RWPE1 (cell line): ENCODE measurements at regions not wholly inside any gene's neighbourhood (a gene's known extent, or its start where the extent isn't known, plus 50 kb on each side); places are given as distances from the start of the nearest gene placed in this dataset.
"Not testable (repeated sequence)": the region's sequence is repeated elsewhere in the genome, so short reads cannot be mapped to it uniquely, and the experiment has no call there.

Experiments used
- CTCF ChIA-PET: fragments of 350-600 bp; sonication (Branson Sonifier 250); formaldehyde crosslinking; extraction: SDS; loops from one replicate; lab custom pipeline; 2021; lab: Yijun Ruan, JAX
- POLR2A ChIA-PET: fragments of 400-600 bp; formaldehyde crosslinking; extraction: SDS; loops from one replicate; lab custom pipeline; 2020; ENCODE audit warnings: antibody characterized with exemption; ENCODE audit not compliant: low non-redundant PET; lab: Yijun Ruan, JAX
- DNase-seq: peaks from one replicate; pipeline ENCODE4 v3.0.0; 2012; ENCODE audit warnings: low spot score
- H3K27ac ChIP-seq: fragments of 450-650 bp; 2 replicates; pipeline ENCODE4 v1.5.1; 2017
- CTCF ChIP-seq: fragments of 450-650 bp; conservative IDR thresholded peaks from 2 replicates; pipeline ENCODE4 v1.5.1; 2017; ENCODE audit warnings: low read depth, mild to moderate bottlenecking

GRCh38 chr1:104231676-104232075 lies 482.0 kb downstream of the AMY1C start:
- H3K27ac ChIP-seq, result no peak overlapping the region
- POLR2A ChIA-PET, result no interaction called here
- no peak for TF ChIP-seq CTCF
- CTCF ChIA-PET, result no interaction called here
- DNase-seq, result no peak

GRCh38 chr1:104235141-104235540 lies 485.4 kb downstream of the AMY1C start:
- no peak overlapping the region for H3K27ac ChIP-seq
- DNase-seq, result no peak
- POLR2A ChIA-PET, result no interaction called here
- CTCF ChIA-PET, result no interaction called here
- no peak for TF ChIP-seq CTCF

- H3K27ac ChIP-seq, result no peak overlapping the region
- no peak for DNase-seq
- CTCF ChIA-PET, result no interaction called here
- TF ChIP-seq CTCF, result no peak
- POLR2A ChIA-PET, result no interaction called here
Measured at GRCh38 chr1:104238991-104239390, 489.3 kb downstream of the AMY1C start.

GRCh38 chr1:104248385-104248784 lies 498.7 kb downstream of the AMY1C start:
- ChIA-PET CTCF (no interaction called here), POLR2A (no interaction called here)
- DNase-seq, result no peak
- TF ChIP-seq CTCF, result no peak
- no peak overlapping the region for H3K27ac ChIP-seq

GRCh38 chr1:104259481-104259880 lies 509.8 kb downstream of the AMY1C start:
- ChIA-PET POLR2A (no interaction called here), CTCF (no interaction called here)
- DNase-seq, result no peak
- TF ChIP-seq CTCF, result no peak
- no peak overlapping the region for H3K27ac ChIP-seq

GRCh38 chr1:104263110-104263509 lies 513.4 kb downstream of the AMY1C start:
- DNase-seq, H3K27ac ChIP-seq, CTCF ChIA-PET, POLR2A ChIA-PET: not testable (repeated sequence)

- CTCF ChIA-PET, result no interaction called here
- no peak overlapping the region for H3K27ac ChIP-seq
- DNase-seq, result no peak
- POLR2A ChIA-PET, result no interaction called here
- no peak for TF ChIP-seq CTCF
Measured at GRCh38 chr1:104264521-104264920, 514.8 kb downstream of the AMY1C start.
